Neural cell (in vitro differentiated cells): ENCODE measurements at regions not wholly inside any gene's neighbourhood (a gene's known extent, or its start where the extent isn't known, plus 50 kb on each side); places are given as distances from the start of the nearest gene placed in this dataset.

Experiments
- H2AFZ ChIP-seq: fragments of 200-600, 300-800 bp; sonication (generic), shearing (Covaris generic); 2 replicates; pipeline ENCODE4 v1.6.0; 2014; ENCODE audit warnings: low read depth, mild to moderate bottlenecking, antibody characterized with exemption, low read length, moderate library complexity
- H3F3A ChIP-seq: fragments of 200-600 bp; shearing (Covaris generic); 2 replicates; pipeline ENCODE4 v1.6.1; 2016; ENCODE audit warnings: mild to moderate bottlenecking, moderate library complexity, mixed read lengths, antibody characterized with exemption, low read length; ENCODE audit not compliant: insufficient read depth, poor library complexity, severe bottlenecking
- H3K27ac ChIP-seq: fragments of 200-600, 300-800 bp; sonication (generic), shearing (Covaris generic); 2 replicates; pipeline ENCODE4 v1.5.1; 2014; ENCODE audit warnings: mild to moderate bottlenecking, low read length, moderate library complexity
- H3K27me3 ChIP-seq: fragments of 300-800, 200-600 bp; sonication (generic), shearing (Covaris generic); 2 replicates; pipeline ENCODE4 v1.6.0; 2014; ENCODE audit warnings: mild to moderate bottlenecking, low read depth, low read length, moderate library complexity; ENCODE audit not compliant: insufficient read depth
- H3K36me3 ChIP-seq: fragments of 300-800, 200-600 bp; sonication (generic), shearing (Covaris generic); 2 replicates; pipeline ENCODE4 v1.5.1; 2014; ENCODE audit warnings: mild to moderate bottlenecking, antibody characterized with exemption, low read length, moderate library complexity; ENCODE audit not compliant: insufficient read depth
- H3K4me2 ChIP-seq: fragments of 300-800, 200-600 bp; sonication (generic), shearing (Covaris generic); 2 replicates; pipeline ENCODE4 v1.6.0; 2014; ENCODE audit warnings: mild to moderate bottlenecking, low read length
- H3K4me3 ChIP-seq: fragments of 300-800, 200-600 bp; sonication (generic), shearing (Covaris generic); 2 replicates; pipeline ENCODE4 v1.5.1; 2014; ENCODE audit warnings: mild to moderate bottlenecking, low read length, moderate library complexity
- H3K79me2 ChIP-seq: fragments of 200-600 bp; shearing (Covaris generic); replicated peaks from 2 replicates; pipeline ENCODE4 v1.6.0; 2014; ENCODE audit warnings: mild to moderate bottlenecking, low read length, moderate library complexity; ENCODE audit not compliant: insufficient read depth
- H3K9ac ChIP-seq: fragments of 300-800, 200-600 bp; sonication (generic), shearing (Covaris generic); 2 replicates; pipeline ENCODE4 v1.6.1; 2016; ENCODE audit warnings: mild to moderate bottlenecking, low read length, mixed read lengths
- H3K9me2 ChIP-seq: fragments of 200-600 bp; shearing (Covaris generic); 2 replicates; pipeline ENCODE4 v1.6.1; 2016; ENCODE audit warnings: mild to moderate bottlenecking, low read length, mixed read lengths; ENCODE audit not compliant: insufficient read depth
- H3K9me3 ChIP-seq: fragments of 200-600, 300-800 bp; sonication (generic), shearing (Covaris generic); 2 replicates; pipeline ENCODE4 v1.6.1; 2016; ENCODE audit warnings: mild to moderate bottlenecking, mixed run types, low read length, moderate library complexity, mixed read lengths
- H4K20me1 ChIP-seq: fragments of 200-600 bp; shearing (Covaris generic); 2 replicates; pipeline ENCODE4 v1.6.1; 2016; ENCODE audit warnings: mild to moderate bottlenecking, mixed run types; ENCODE audit not compliant: insufficient read depth
- EP300 ChIP-seq: fragments of 450-650 bp; conservative IDR thresholded peaks from 2 replicates; pipeline ENCODE4 v1.6.1; 2014; ENCODE audit warnings: antibody characterized with exemption, mild to moderate bottlenecking, moderate library complexity; ENCODE audit not compliant: poor library complexity, severe bottlenecking
- EZH2 ChIP-seq: fragments of 200-600, 300-800 bp; shearing (Covaris generic), sonication (generic); IDR thresholded peaks from 2 replicates; pipeline ENCODE4 v1.6.1; 2014; ENCODE audit warnings: antibody characterized with exemption, low read length, borderline replicate concordance, mild to moderate bottlenecking; ENCODE audit not compliant: insufficient read depth, poor library complexity, severe bottlenecking
- MXI1 ChIP-seq: fragments of 450-650 bp; conservative IDR thresholded peaks from 2 replicates; pipeline ENCODE4 v1.6.1; 2014; ENCODE audit warnings: antibody characterized with exemption, mild to moderate bottlenecking; ENCODE audit not compliant: poor library complexity, severe bottlenecking
- POLR2AphosphoS5 ChIP-seq: IDR thresholded peaks from 2 replicates; pipeline ENCODE4 v1.6.1; 2012
- RAD21 ChIP-seq: fragments of 450-650 bp; conservative IDR thresholded peaks from 2 replicates; pipeline ENCODE4 v1.6.1; 2014; ENCODE audit warnings: antibody characterized with exemption, mild to moderate bottlenecking, moderate library complexity
- SMC3 ChIP-seq: fragments of 450-650 bp; conservative IDR thresholded peaks from 2 replicates; pipeline ENCODE4 v1.6.1; 2014; ENCODE audit warnings: antibody characterized with exemption, mild to moderate bottlenecking, moderate library complexity; ENCODE audit not compliant: poor library complexity
- TAF1 ChIP-seq: IDR thresholded peaks from 2 replicates; pipeline ENCODE4 v1.6.1; 2012; ENCODE audit warnings: low read depth
- TF ChIP-seq, protein P1 (sequence below): IDR thresholded peaks from 2 replicates; pipeline ENCODE4 v1.6.1; 2012; ENCODE audit warnings: borderline replicate concordance
- TF ChIP-seq, protein P2 (sequence below): fragments of 450-650 bp; IDR thresholded peaks from 2 replicates; pipeline ENCODE4 v1.5.1; 2014; ENCODE audit warnings: antibody characterized with exemption, mild to moderate bottlenecking, moderate library complexity; ENCODE audit not compliant: poor library complexity, severe bottlenecking

DNA sequence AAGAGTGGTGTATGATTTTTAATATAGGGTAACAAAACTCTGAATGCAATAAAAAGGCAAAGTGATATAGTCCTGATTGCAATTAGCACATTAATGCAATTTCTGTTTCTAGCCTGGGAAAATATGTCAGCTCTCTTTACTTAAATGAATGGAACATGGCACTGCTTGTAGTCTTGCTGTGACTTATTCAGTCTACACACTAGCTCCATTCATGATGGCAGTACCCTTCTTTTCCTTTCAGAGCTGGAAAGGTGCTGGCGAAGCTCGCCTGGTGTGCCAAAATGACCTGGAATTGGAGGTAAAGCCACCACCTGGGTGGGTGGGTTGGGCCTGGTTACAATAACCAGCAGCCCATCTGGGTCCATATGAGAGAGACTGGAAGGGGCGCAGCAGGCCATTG lies 85.3 kb downstream of the ZNF365 start:
- no peaks in the 10 kb centered on the region for H3K79me2 ChIP-seq
- H3K36me3 ChIP-seq, result no peaks in the 10 kb centered on the region
- H3K9me2 ChIP-seq, result no peaks in the 10 kb centered on the region
- H2AFZ ChIP-seq, result no peak overlapping the region
- H3K27me3 ChIP-seq, result no peaks in the 10 kb centered on the region
- H3K4me2 ChIP-seq, result no peak overlapping the region
- no peaks in the 10 kb centered on the region for H3F3A ChIP-seq
- no peaks in the 10 kb centered on the region for H3K9me3 ChIP-seq
- no peak overlapping the region for H3K9ac ChIP-seq
- no peaks in the 10 kb centered on the region for H4K20me1 ChIP-seq
- H3K4me3 ChIP-seq, result no peak overlapping the region
- no peak for TF ChIP-seq RAD21
- TF ChIP-seq, protein P1, sequence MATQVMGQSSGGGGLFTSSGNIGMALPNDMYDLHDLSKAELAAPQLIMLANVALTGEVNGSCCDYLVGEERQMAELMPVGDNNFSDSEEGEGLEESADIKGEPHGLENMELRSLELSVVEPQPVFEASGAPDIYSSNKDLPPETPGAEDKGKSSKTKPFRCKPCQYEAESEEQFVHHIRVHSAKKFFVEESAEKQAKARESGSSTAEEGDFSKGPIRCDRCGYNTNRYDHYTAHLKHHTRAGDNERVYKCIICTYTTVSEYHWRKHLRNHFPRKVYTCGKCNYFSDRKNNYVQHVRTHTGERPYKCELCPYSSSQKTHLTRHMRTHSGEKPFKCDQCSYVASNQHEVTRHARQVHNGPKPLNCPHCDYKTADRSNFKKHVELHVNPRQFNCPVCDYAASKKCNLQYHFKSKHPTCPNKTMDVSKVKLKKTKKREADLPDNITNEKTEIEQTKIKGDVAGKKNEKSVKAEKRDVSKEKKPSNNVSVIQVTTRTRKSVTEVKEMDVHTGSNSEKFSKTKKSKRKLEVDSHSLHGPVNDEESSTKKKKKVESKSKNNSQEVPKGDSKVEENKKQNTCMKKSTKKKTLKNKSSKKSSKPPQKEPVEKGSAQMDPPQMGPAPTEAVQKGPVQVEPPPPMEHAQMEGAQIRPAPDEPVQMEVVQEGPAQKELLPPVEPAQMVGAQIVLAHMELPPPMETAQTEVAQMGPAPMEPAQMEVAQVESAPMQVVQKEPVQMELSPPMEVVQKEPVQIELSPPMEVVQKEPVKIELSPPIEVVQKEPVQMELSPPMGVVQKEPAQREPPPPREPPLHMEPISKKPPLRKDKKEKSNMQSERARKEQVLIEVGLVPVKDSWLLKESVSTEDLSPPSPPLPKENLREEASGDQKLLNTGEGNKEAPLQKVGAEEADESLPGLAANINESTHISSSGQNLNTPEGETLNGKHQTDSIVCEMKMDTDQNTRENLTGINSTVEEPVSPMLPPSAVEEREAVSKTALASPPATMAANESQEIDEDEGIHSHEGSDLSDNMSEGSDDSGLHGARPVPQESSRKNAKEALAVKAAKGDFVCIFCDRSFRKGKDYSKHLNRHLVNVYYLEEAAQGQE, result no peak
- no peak for TF ChIP-seq EP300
- no peak for TF ChIP-seq MXI1
- no peak overlapping the region for H3K27ac ChIP-seq

DNA sequence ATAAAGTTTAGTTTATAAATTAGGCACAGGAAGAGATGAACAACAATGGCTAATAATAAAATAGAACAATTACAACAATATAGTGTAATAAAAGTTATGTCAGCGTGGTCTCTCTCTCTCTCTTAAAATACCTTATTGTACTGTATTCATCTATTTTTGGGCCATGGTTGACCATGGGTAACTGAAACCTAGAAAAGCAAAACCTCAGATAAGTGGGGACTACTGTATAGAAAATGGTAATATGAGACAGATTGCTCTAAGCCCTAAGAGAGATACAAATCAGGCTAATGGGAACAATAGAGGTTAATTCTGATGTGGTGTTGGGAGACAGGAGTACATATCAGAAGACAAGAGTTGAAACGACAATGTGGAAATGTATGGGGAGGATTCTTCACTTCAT lies 86.2 kb downstream of the ZNF365 start:
- Histone ChIP-seq H3K27ac (no peak overlapping the region), H3K4me3 (no peak overlapping the region), H3K79me2 (no peaks in the 10 kb centered on the region), H3K4me2 (no peak overlapping the region), H3K9me2 (no peaks in the 10 kb centered on the region), H3F3A (no peaks in the 10 kb centered on the region), H3K9me3 (no peaks in the 10 kb centered on the region), H3K9ac (no peak overlapping the region), H3K36me3 (no peaks in the 10 kb centered on the region), H3K27me3 (no peaks in the 10 kb centered on the region), H2AFZ (no peak overlapping the region), H4K20me1 (no peaks in the 10 kb centered on the region)
- TF ChIP-seq RAD21, result no peak
- TF ChIP-seq EP300, result no peak
- TF ChIP-seq EZH2, result no peak
- TF ChIP-seq MXI1, result no peak
- TF ChIP-seq TAF1, result no peak
- TF ChIP-seq, protein P2, sequence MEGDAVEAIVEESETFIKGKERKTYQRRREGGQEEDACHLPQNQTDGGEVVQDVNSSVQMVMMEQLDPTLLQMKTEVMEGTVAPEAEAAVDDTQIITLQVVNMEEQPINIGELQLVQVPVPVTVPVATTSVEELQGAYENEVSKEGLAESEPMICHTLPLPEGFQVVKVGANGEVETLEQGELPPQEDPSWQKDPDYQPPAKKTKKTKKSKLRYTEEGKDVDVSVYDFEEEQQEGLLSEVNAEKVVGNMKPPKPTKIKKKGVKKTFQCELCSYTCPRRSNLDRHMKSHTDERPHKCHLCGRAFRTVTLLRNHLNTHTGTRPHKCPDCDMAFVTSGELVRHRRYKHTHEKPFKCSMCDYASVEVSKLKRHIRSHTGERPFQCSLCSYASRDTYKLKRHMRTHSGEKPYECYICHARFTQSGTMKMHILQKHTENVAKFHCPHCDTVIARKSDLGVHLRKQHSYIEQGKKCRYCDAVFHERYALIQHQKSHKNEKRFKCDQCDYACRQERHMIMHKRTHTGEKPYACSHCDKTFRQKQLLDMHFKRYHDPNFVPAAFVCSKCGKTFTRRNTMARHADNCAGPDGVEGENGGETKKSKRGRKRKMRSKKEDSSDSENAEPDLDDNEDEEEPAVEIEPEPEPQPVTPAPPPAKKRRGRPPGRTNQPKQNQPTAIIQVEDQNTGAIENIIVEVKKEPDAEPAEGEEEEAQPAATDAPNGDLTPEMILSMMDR, result no peak
- TF ChIP-seq POLR2AphosphoS5, result no peak
- TF ChIP-seq, protein P1, result no peak
- TF ChIP-seq SMC3, result no peak
